ENCODE measurements at regions not wholly inside any gene's neighbourhood (a gene's known extent, or its start where the extent isn't known, plus 50 kb on each side); places are given as distances from the start of the nearest gene placed in this dataset.

DNA sequence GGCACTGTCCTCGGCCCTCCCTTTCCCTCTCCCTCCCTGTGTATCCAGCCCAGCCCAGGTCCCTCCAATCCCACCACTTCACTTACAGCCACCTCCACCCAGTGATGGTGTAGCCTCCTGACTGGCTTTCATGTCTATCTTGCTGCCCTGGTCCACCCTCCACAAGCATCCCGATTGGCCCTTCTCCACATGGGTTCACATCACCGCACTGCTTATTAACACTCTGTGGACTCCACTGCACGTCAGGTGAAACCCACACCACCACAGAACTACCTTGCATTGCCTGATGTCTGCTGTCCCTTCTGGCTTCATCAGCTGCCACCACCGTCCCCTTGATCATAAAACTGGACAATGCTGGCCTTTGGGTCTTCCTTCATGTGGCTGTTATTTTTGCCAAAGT, 220.4 kb upstream of the ARID1B start:
- TF ChIP-seq, protein P1, sequence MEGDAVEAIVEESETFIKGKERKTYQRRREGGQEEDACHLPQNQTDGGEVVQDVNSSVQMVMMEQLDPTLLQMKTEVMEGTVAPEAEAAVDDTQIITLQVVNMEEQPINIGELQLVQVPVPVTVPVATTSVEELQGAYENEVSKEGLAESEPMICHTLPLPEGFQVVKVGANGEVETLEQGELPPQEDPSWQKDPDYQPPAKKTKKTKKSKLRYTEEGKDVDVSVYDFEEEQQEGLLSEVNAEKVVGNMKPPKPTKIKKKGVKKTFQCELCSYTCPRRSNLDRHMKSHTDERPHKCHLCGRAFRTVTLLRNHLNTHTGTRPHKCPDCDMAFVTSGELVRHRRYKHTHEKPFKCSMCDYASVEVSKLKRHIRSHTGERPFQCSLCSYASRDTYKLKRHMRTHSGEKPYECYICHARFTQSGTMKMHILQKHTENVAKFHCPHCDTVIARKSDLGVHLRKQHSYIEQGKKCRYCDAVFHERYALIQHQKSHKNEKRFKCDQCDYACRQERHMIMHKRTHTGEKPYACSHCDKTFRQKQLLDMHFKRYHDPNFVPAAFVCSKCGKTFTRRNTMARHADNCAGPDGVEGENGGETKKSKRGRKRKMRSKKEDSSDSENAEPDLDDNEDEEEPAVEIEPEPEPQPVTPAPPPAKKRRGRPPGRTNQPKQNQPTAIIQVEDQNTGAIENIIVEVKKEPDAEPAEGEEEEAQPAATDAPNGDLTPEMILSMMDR (IDR thresholded peaks at IDR 0.05; ENCODE audit: low read depth, low read length, missing control alignments), result no peak
- no peak for DNase-seq (ENCODE audit: extremely low read depth, low read depth)
- H3K4me3 ChIP-seq (replicated peaks; ENCODE audit: low read depth, low read length), result no peak overlapping the region

DNA sequence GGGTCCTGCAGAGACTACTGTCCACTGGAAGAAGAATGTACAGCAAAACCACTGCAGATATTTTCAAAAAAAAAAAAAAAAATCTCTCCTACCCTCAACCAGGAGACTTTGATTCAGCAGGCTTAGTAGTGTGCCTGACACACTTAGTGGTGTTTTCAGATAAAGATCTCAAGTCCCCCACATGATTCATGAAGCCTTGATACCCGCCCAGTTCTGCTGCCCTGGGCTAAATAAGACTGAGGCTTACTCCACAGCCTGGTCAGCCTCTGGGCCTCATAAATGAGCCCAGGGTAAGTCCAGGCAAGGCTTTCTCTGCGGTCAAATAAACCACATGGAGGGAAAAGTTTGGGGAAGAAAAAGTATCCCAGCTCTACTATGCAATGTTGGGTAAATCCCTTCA, 222.1 kb upstream of the ARID1B start:
- no peak for DNase-seq (ENCODE audit: extremely low read depth, low read depth)
- TF ChIP-seq, protein P1 (IDR thresholded peaks at IDR 0.05; ENCODE audit: low read depth, low read length, missing control alignments), result no peak
- no peak overlapping the region for H3K4me3 ChIP-seq (replicated peaks; ENCODE audit: low read depth, low read length)

DNA sequence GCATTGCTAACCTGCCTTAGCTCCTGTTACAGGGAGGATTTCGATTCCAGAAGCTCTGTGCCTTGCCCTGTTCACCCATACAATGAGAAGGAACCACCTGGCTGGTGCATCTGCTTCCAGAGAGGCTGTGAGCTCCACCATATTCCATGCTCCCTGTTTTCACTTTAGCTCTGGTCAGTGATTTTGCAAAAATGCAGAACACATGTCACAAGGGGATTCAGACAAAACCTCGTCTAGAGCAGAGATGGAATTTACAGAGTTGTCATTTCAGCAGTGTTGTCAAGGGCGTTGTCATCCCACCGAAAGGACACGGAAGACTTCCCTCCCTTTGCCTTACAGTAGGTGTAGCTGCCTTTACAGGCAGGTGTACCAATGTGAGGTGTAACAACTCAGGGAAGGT, 223.0 kb upstream of the ARID1B start:
- DNase-seq (ENCODE audit: extremely low read depth, low read depth), result no peak
- no peak overlapping the region for H3K4me3 ChIP-seq (replicated peaks; ENCODE audit: low read depth, low read length)
- TF ChIP-seq, protein P1 (IDR thresholded peaks at IDR 0.05; ENCODE audit: low read depth, low read length, missing control alignments), result no peak

DNA sequence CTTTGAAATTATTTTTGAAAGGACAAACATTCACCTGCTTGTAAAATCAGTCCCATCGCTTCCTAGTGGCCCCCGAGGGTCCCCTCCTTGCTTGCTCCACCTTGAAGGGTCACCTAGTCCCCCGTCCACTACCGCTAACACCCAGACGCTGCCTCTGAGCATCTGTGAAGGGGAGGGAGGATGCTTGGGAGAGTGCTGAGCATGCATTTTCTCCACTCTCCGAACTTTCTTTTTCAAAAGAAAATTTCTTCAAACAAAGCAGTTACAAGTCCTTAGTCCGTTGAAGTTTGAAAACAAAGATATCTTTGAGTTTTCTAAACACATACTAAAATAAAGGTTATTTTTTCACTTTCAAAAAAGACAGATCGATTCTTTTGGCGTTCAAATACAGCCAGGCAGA, 224.3 kb upstream of the ARID1B start:
- no peak for DNase-seq (ENCODE audit: extremely low read depth, low read depth)
- TF ChIP-seq, protein P1 (IDR thresholded peaks at IDR 0.05; ENCODE audit: low read depth, low read length, missing control alignments), result no peak
- H3K4me3 ChIP-seq (replicated peaks; ENCODE audit: low read depth, low read length), result no peak overlapping the region

DNA sequence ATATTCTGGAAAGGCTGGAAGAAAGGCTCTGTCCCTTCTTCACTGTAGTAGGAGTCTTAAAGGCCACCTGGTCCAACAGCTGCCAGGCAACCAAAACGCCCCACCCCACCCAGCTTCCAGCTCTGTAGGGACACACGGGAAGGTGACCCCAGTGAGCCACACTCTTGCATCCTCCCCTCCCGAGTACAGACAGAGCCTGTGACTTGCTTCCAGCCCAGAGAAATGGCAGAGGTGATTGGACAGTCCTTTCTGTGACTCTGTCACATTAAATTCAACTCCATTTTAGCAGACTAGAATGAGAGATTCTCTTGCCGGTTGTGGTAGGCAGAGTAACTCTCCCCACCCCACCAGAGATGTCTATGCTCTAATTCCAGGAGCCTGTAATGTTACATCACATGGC, 226.2 kb upstream of the ARID1B start:
- H3K4me3 ChIP-seq (replicated peaks; ENCODE audit: low read depth, low read length), result no peak overlapping the region
- TF ChIP-seq, protein P1 (IDR thresholded peaks at IDR 0.05; ENCODE audit: low read depth, low read length, missing control alignments), result no peak
- no peak for DNase-seq (ENCODE audit: extremely low read depth, low read depth)

DNA sequence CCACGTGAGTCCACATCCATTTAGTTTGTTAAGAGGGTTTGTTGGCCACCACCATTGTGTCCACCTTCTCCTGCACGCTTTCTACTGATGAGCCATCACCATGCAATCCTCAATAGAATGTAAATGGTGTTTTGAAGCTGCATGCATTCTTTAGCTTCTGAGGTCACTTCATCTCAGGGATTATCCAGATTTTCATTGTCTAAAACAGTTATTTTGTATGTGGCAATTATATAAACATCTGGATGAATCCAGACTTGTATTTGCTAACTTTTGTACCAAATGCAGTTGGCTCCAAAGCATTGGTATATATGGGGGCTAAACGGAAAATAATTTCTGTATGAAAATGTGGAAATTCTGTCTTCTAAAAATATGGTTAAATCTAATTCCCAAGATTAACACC, 231.2 kb upstream of the ARID1B start:
- no peak for DNase-seq (ENCODE audit: extremely low read depth, low read depth)
- H3K4me3 ChIP-seq (replicated peaks; ENCODE audit: low read depth, low read length), result no peak overlapping the region
- TF ChIP-seq, protein P1 (IDR thresholded peaks at IDR 0.05; ENCODE audit: low read depth, low read length, missing control alignments), result no peak

DNA sequence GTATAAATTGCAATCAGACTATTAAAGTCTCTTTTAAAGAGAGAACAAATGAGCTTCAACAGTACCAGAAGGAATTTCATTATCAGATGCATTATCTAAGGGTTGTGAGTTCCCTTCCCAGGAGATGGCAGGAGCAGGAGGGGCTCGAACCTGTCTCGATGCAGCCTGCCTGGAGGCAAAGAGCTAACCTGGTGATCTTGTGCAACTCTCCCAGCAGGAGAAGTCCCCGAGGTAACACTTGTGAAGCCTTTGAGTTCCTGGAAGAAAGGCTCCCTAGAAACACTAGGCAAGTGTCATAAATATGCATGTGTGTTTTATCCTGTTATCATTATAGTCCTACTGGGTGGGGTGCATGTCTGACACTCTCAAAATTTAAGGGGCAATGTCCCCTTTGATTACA, 232.2 kb upstream of the ARID1B start:
- TF ChIP-seq, protein P1 (IDR thresholded peaks at IDR 0.05; ENCODE audit: low read depth, low read length, missing control alignments), result no peak
- no peak overlapping the region for H3K4me3 ChIP-seq (replicated peaks; ENCODE audit: low read depth, low read length)
- DNase-seq (ENCODE audit: extremely low read depth, low read depth), result no peak
